AG09309 (cell line): ENCODE measurements at regions not wholly inside any gene's neighbourhood (a gene's known extent, or its start where the extent isn't known, plus 50 kb on each side); places are given as distances from the start of the nearest gene placed in this dataset.

ENCODE experiments used
- DNase-seq: peaks from one replicate; pipeline ENCODE4 v3.0.0-alpha.2; 2010; ENCODE audit warnings: low read depth
- H3K4me3 ChIP-seq: 2 replicates; pipeline ENCODE4 v1.5.1; 2011; ENCODE audit warnings: mild to moderate bottlenecking, low read depth, low read length, moderate library complexity; ENCODE audit not compliant: control insufficient read depth
- CTCF ChIP-seq: IDR thresholded peaks from 2 replicates; pipeline ENCODE4 v1.5.1; 2011; ENCODE audit warnings: mild to moderate bottlenecking, low read depth, low read length, inconsistent platforms; ENCODE audit not compliant: insufficient read depth, control insufficient read depth; ENCODE audit errors: missing control alignments

- H3K4me3 ChIP-seq: no peak overlapping the region
- TF ChIP-seq CTCF: no peak
- no peak for DNase-seq
Observed at GRCh38 chr9:87390361-87390760, 107.3 kb upstream of the DAPK1 start.

GRCh38 chr9:87392086-87392485, 105.6 kb upstream of the DAPK1 start:
- TF ChIP-seq CTCF: no peak
- DNase-seq: no peak
- H3K4me3 ChIP-seq: no peak overlapping the region

GRCh38 chr9:87393706-87394230, 103.9 kb upstream of the DAPK1 start:
- DNase-seq: no peak
- no peak for TF ChIP-seq CTCF
- H3K4me3 ChIP-seq: no peak overlapping the region

- no peak for TF ChIP-seq CTCF
- H3K4me3 ChIP-seq: no peak overlapping the region
- no peak for DNase-seq
Observed at GRCh38 chr9:87395804-87396479, 101.7 kb upstream of the DAPK1 start.

DNA sequence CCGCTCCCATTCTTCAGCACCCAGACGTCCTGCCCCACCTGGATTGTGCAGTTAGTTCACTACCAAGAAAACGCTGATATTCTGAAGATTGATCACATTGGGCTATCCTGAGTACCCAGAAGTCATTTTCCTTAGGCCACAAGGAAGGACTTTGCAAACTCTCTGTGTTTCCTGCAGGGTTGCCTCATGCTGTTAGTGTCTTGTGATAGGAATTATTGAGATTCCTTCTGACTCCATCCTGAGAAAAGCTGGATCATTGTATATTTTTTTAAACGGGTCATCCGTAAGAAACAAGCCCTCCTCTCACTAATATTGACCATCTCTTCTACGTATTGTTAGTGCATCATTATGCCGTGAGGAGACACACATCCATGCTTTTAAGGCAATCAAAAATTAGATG, 96.0 kb upstream of the DAPK1 start:
- H3K4me3 ChIP-seq: no peak overlapping the region
- no peak for TF ChIP-seq CTCF
- DNase-seq: no peak

DNA sequence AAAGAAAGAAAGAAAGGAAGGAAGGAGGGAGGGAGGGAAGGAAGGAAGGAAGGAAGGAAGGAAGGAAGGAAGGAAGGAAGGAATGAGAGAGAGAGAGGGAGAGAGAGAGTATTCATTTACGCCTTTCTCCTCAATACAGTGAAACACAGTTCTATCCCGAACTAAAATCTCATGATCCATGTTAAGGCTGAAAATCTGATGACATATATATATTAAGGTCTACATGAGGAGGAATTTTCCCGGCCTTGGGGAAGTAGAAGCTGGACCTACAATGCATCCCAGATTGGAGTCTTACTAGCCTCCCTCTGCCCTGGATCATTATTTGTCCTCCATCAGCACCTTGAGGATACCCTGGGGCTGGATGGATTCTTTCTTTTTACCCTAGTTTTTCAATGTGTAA, 95.1 kb upstream of the DAPK1 start:
- H3K4me3 ChIP-seq: no peak overlapping the region
- TF ChIP-seq CTCF: no peak
- no peak for DNase-seq
